Osteoblast (primary cell): ENCODE measurements at regions not wholly inside any gene's neighbourhood (a gene's known extent, or its start where the extent isn't known, plus 50 kb on each side); places are given as distances from the start of the nearest gene placed in this dataset.

ENCODE experiments used
- DNase-seq: peaks from one replicate; pipeline ENCODE4 v3.0.0; 2011; ENCODE audit warnings: low spot score, mixed read lengths; ENCODE audit not compliant: insufficient read length; ENCODE audit errors: missing footprints
- H2AFZ ChIP-seq: 2 replicates; pipeline ENCODE4 v1.6.0; 2011; ENCODE audit warnings: mild to moderate bottlenecking, low read length
- H3K27ac ChIP-seq: 2 replicates; pipeline ENCODE4 v1.5.1; 2011; ENCODE audit warnings: mild to moderate bottlenecking, low read depth, low read length, moderate library complexity
- H3K27me3 ChIP-seq: 2 replicates; pipeline ENCODE4 v1.6.0; 2012; ENCODE audit warnings: mild to moderate bottlenecking, control low read depth, inconsistent platforms, low read length, moderate library complexity; ENCODE audit not compliant: insufficient read depth
- H3K36me3 ChIP-seq: 2 replicates; pipeline ENCODE4 v1.5.1; 2011; ENCODE audit warnings: mild to moderate bottlenecking, low read length, control low read depth, moderate library complexity; ENCODE audit not compliant: insufficient read depth
- H3K4me1 ChIP-seq: 2 replicates; pipeline ENCODE4 v1.5.1; 2011; ENCODE audit warnings: mild to moderate bottlenecking, low read length, control low read depth, moderate library complexity; ENCODE audit not compliant: insufficient read depth
- H3K4me2 ChIP-seq: 2 replicates; pipeline ENCODE4 v1.6.0; 2011; ENCODE audit warnings: mild to moderate bottlenecking, low read length; ENCODE audit not compliant: insufficient read depth
- H3K4me3 ChIP-seq: fragments of 200-600 bp; sonication (generic); 3 replicates; pipeline ENCODE4 v1.5.1; 2012; ENCODE audit warnings: mild to moderate bottlenecking, low read length, inconsistent platforms; ENCODE audit not compliant: insufficient read depth
- H3K79me2 ChIP-seq: 2 replicates; pipeline ENCODE4 v1.6.0; 2012; ENCODE audit warnings: mild to moderate bottlenecking, low read length, control low read depth, inconsistent platforms; ENCODE audit not compliant: insufficient read depth
- H3K9me3 ChIP-seq: 2 replicates; pipeline ENCODE4 v1.5.1; 2011; ENCODE audit warnings: low read depth, low read length, control low read depth
- H4K20me1 ChIP-seq: 2 replicates; pipeline ENCODE4 v1.6.0; 2012; ENCODE audit warnings: mild to moderate bottlenecking, low read length, control low read depth; ENCODE audit not compliant: insufficient read depth
- CTCF ChIP-seq: IDR thresholded peaks from 2 replicates; pipeline ENCODE4 v1.5.1; 2011; ENCODE audit warnings: mild to moderate bottlenecking, low read depth, low read length, moderate library complexity; ENCODE audit errors: extremely low read depth

DNA sequence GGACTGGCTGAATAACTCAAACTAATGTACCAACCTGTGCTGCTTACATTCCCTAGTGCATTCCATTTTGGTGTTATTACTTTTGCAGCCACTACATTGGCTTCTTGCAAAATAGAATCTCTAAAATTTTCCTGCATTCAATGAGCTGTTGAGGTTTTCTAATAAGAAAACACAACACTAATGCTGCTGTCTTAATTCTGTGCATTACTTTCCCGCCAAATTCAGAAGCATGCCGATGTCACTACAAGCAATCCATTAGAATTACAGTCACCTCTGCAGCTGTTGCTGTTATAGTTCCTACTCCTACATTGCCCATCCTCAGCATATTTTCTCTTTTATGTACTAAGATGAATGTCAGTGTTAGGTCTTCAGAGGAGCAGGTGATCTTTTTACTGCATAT lies 359.5 kb downstream of the HACE1 start:
- no peak overlapping the region for H3K27ac ChIP-seq
- no peak for DNase-seq
- H3K79me2 ChIP-seq, result no peaks in the 10 kb centered on the region
- no peak for TF ChIP-seq CTCF
- no peaks in the 10 kb centered on the region for H4K20me1 ChIP-seq
- H3K9me3 ChIP-seq, result no peaks in the 10 kb centered on the region
- no peaks in the 10 kb centered on the region for H3K27me3 ChIP-seq
- H3K36me3 ChIP-seq, result no peaks in the 10 kb centered on the region
- no peak overlapping the region for H3K4me2 ChIP-seq
- no peak overlapping the region for H3K4me3 ChIP-seq
- no peaks in the 10 kb centered on the region for H3K4me1 ChIP-seq
- no peak overlapping the region for H2AFZ ChIP-seq

DNA sequence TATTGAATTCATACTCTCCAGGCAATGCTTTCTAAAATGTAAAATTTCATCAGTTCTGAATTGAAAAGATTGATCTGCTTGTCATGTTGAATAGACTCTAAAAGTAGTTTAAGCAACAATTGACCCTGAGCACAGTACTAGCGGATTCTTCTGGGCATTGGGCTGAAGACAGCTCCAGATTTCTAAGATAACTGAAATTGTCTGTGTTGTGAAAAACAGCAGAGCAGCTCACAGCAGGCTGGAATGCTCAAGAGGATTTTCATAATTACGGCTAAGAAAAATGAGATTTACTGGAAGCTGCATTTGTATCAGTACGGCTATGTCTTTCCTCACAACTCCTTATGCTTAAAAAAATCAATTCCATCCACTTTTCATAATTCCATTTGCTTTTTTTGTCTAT lies 373.7 kb downstream of the HACE1 start:
- H3K4me2 ChIP-seq, result no peak overlapping the region
- H3K27me3 ChIP-seq, result no peaks in the 10 kb centered on the region
- H3K27ac ChIP-seq, result no peak overlapping the region
- no peak overlapping the region for H3K4me3 ChIP-seq
- TF ChIP-seq CTCF, result no peak
- H3K79me2 ChIP-seq, result no peaks in the 10 kb centered on the region
- H3K4me1 ChIP-seq, result no peaks in the 10 kb centered on the region
- H4K20me1 ChIP-seq, result no peaks in the 10 kb centered on the region
- DNase-seq, result no peak
- H3K9me3 ChIP-seq, result no peaks in the 10 kb centered on the region
- no peaks in the 10 kb centered on the region for H3K36me3 ChIP-seq
- no peak overlapping the region for H2AFZ ChIP-seq

- Histone ChIP-seq H3K4me2 (no peak overlapping the region), H3K4me3 (no peak overlapping the region), H3K9me3 (no peaks in the 10 kb centered on the region), H3K4me1 (no peaks in the 10 kb centered on the region), H4K20me1 (no peaks in the 10 kb centered on the region), H3K27ac (no peak overlapping the region), H3K79me2 (no peaks in the 10 kb centered on the region), H3K27me3 (no peaks in the 10 kb centered on the region), H2AFZ (no peak overlapping the region), H3K36me3 (no peaks in the 10 kb centered on the region)
- TF ChIP-seq CTCF, result no peak
- DNase-seq, result no peak
Observed at GRCh38 chr6:104484626-104485025, 375.1 kb downstream of the HACE1 start.

- no peak overlapping the region for H3K27ac ChIP-seq
- no peaks in the 10 kb centered on the region for H3K9me3 ChIP-seq
- no peak for DNase-seq
- H3K4me2 ChIP-seq, result no peak overlapping the region
- H3K4me1 ChIP-seq, result no peaks in the 10 kb centered on the region
- H3K27me3 ChIP-seq, result no peaks in the 10 kb centered on the region
- no peak for TF ChIP-seq CTCF
- H3K4me3 ChIP-seq, result no peak overlapping the region
- H4K20me1 ChIP-seq, result no peaks in the 10 kb centered on the region
- H3K79me2 ChIP-seq, result no peaks in the 10 kb centered on the region
- no peak overlapping the region for H2AFZ ChIP-seq
- no peaks in the 10 kb centered on the region for H3K36me3 ChIP-seq
Observed at GRCh38 chr6:104484191-104484590, 375.5 kb downstream of the HACE1 start.
